ENCODE measurements at regions not wholly inside any gene's neighbourhood (a gene's known extent, or its start where the extent isn't known, plus 50 kb on each side); places are given as distances from the start of the nearest gene placed in this dataset.
"Not testable (repeated sequence)": the region's sequence is repeated elsewhere in the genome, so short reads cannot be mapped to it uniquely, and the experiment has no call there.

DNA sequence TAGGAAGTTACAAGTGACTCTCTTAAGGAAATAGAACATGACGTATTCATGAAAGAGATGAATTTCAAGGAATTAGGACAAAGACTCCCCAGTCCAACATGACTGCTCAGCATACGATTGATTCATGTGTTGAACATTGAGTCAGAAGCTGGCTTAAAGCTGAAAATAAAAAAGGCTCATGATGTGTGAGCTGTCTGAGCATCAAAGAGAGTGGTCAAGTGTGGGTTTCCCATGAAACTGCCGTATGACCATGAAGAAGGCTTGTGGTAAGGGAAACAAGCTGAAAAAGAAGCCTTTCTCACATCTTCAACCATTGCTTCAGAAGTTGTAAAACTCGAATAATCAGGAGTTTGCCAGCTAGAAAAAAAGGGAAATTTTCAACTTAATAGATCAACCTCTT, 201.9 kb upstream of the APCDD1 start:
- no peak for DNase-seq

DNA sequence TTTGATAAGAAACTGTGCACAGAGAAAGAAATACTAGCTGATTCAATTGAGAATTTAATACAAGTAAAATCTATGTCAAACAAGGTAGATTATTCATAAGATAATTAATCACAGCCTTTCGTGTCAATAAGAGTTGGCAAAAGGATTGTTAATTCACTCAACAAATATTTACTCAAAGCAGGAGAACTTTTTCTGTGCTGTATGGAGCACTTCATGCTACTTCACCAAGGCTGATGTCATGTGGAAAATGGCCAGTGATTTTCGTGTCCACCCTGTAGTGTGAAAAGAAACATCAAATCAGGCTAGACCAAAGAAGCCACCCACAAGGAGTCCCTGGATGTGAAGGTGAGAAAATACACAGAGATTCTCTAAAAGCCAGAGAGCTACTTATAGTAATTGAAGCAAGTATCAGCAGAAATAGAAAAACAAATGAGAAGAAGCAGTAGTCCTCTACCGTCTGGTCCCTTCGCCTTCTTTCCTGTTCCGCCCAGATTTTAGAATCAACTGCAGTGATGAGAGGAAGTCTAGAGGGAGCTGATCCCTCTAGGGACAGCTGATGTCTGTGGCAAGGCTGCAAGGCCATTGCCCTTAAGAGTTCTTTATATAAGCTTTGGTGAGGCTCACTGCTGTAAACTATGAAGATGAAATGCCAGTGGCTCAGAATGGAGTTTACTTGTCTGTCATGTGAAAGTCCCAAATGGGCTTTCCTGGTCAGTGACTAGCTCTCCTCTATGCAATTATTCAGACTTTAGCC, 201.3 kb upstream of the APCDD1 start:
- DNase-seq: no peak

DNA sequence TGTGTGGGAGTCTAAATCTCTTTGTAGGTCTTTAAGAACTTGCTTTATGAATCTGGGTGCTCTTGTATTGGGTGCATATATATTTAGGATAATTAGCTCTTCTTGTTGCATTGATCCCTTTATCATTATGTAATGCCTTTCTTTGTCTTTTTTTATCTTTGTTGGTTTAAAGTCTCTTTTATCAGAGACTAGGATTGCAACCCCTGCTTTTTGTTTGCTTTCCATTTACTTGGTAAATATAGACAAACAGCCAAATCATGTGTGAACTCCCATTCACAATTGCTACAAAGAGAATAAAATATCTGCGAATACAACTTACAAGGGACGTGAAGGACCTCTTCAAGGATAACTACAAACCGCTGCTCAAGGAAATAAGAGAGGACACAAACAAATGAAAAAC, 198.2 kb upstream of the APCDD1 start:
- not testable (repeated sequence) for DNase-seq

DNA sequence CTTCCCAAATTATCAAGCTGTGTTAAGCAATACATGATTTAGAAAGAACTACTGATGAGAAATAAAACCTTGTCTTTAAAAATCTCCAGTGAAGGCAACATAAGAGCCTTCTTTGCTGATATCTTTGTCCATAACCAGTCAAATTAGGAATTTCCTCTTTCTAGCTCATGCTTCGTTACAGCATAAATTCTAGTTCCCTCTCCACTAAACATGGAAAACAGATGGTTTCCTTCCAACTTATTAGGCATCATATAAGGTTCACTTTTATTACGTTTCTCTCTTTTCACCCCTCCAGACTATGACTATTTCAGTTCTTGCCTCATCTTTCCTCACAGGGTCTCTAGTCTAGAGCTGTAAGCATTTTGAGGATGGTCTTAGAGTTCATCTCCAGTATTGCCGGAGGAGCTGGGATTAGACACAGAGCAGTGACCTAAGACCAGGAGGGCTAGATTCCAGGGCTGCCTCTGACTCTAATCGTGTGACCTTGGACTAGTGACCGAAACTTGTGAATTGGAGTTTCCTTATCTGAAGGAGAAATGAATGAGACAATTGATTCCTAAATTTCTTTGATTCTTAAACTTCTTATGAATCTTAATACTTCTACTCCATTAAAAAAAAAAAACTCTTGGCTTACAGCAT, 195.5 kb upstream of the APCDD1 start:
- DNase-seq: no peak

DNA sequence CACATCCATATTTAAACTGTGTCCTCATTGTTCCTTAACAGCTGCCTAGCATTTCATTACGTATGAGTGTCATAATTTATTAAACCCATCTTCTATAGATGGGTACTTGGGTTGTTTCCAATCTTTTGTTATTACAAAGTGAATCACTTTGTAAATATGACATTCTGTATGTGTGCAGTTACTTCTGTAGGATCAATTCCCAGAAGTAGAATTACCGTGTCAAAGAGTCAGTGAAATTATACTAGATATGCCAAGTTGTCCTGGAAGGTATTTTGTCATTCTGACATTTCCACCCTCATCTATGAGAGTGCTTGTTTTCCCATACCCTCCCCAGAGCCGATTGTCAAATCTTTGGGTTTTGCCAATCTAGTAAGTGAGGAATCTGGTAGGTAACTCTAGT, 194.5 kb upstream of the APCDD1 start:
- peak; percentile 69 for DNase-seq

DNA sequence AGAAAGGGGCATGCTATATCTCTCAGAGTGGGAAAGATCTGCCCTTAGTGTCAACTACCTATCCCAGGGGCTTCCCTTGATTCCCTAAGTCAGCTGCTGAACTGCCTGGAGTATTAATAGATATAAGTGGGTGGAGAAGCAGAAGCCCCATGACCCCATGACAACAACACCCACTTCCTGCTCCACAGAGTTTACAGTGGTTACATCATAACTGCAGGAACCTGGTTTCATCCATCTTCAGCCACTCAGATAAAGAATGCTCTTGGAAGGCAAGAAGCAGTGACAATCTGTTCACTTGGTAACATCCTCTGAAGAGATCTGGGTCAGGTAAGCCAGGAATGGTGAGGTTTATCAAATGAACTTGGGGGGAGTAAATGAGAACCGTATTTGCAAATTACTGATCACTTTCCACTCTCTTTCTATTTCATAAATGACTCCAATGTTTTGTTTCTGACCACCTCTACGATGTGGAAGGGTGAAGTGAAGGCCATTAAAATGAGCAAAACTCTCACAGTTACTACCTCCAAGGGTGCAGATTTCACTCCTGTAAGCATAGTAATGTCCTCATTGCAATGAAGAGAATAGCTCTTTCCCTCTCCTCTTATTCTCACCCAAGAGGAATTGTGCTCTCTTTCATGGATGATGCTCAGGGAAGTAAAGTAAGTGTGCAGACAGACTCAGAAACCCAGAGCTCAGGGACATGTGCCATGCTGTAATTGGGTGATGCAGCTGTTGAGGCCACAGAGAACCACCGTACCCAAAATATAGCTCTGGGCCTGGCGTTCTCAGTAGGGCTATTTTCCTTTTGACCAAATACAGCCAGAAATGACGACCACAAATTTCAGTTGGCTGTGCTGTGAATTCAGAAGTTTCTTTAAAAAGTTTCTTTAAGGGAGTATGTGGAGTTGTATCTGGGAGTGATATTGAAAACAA, 192.8 kb upstream of the APCDD1 start:
- DNase-seq: no peak

DNA sequence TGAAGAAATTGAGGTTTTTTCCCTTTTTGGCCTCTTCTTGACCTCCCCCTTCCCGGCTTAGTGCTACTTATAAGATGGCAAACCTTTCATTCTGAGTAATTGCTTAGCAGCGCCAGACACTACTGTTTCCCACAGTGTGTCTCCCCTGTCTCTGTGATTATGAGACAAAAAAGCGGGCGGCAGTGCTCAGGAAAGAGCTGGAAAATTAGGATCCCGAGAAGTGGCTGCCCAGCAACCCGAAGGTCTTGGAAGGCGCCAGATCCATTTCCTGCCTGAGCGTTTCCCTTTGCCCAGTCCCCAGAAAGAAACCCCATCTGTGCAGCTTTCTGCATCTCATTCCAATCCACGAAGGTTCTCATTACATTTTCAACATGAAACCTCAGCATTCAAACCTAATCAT, 191.9 kb upstream of the APCDD1 start:
- DNase-seq: no peak

DNA sequence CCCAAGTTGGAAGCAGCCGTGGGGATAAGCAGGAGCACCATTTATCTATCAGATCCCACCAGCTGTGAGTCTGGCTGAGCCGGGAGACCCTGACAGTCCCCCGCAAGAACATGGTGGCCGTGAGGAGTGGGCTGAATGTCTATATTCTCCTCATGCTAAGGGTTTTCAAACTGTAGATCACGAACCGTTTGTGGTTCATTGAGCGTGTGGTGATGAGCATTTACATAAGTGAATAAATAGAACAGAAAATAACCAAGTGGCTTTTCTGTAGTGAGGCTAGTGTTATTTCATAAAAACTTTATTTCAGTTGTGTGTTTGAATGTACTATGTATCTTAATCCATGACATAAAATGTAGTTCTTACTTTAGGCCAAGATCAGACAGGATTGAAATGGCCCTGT, 190.2 kb upstream of the APCDD1 start:
- no peak for DNase-seq

DNA sequence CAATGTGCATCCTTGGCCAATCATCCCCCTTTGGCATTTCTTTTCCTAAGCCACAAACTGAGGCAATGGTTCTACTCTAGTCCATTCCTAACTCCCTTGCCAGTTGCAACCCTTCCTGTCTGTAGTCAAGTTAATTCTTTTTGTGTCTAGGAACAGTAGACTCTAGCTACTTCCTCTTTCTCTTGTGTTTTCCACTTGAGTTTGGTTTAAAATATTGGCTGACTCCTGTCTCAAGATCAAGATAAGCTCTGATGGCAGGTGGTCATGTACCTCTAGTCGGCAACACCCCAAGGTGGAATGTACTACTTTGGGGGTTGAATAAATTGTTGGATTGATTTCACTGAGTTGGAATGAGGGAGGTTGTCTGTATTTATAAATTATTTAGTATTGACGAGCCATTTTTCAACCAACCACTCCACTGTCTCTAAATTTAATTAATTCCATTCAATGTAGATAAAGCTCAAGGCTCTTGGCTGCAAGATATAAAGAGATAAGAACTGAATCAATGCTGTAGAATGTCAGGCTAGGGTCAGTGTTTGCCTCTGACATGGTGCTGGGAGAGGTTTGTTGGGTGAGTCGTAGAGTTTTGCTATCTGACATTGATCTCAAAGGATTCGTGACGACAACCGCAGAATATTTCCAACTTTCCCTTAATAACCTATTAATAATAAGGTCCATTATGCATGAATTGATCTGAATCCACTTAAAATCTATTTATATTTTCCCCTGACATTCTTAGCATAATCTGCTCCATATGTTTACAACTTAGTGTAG, 188.7 kb upstream of the APCDD1 start:
- DNase-seq: no peak

DNA sequence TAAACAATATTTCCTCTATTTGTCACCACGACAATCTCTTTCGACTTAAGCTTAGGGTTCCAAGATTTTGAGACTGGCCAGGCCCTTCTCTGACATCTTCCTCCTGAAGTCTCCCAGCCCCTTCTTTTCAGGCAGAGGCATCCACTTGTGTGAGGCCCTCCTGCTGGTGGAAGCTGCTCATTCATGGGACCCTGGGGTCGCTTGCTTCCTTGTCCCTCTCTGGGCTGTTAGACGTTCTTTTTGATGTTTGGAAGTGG, 188.2 kb upstream of the APCDD1 start:
- no peak for DNase-seq

DNA sequence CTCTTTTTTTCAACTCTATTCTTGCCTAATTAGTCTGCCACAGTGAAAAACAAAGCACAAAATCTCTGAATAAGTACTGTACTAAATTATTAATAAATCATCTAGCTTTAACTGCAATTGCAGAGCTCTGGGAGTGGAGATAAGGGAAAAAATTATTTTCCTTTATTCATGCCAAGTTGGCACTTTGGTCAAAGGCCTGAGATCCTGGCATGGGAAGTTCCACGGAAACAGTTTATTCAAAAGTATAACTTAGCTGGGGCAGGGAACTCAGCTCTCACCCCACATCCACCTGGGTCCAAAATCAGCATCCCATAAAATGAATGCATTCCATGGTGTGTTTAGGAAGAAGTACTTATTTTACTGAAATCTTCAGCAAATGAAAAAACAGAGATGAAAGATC, 185.2 kb upstream of the APCDD1 start:
- no peak for DNase-seq

DNA sequence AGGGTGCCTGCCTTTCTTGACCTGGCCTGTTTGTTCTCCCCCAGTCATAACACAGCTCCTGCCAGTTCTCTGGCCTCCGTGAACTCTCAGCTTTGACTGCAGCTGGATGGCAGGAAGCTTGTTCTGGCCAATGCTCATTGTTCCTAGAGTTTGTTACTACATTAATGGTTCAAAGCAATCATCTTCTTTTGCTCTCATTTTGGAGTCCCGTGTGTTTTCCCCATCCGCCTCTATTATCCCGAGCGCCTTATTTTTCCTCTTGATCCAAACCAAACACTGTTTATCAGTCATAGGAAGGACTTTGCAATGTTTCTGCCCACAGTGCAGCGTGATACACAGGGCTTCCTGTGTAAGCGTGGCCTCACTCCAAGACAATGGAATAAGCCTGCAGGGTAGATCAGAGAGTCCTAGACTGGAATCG, 184.3 kb upstream of the APCDD1 start:
- no peak for DNase-seq

DNA sequence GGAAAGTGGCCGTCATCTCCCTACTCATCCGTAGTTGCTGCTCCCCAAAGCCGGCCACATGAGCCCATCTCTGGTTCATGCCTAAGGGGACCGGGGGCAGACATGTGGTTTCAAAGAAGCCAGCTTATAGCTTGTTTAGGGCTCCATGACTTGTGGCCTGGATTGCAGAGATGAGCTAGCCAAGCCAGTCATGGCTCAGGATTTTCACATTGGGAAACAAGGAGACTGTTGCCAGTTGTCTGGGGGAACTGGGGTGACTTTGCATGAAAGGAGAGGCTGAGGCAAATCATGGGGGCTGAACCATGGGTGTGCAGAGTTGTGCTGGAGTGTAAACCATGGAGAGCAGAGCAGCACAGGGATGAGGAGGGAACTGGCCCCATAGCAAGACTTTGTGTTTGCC, 183.0 kb upstream of the APCDD1 start:
- no peak for DNase-seq

DNA sequence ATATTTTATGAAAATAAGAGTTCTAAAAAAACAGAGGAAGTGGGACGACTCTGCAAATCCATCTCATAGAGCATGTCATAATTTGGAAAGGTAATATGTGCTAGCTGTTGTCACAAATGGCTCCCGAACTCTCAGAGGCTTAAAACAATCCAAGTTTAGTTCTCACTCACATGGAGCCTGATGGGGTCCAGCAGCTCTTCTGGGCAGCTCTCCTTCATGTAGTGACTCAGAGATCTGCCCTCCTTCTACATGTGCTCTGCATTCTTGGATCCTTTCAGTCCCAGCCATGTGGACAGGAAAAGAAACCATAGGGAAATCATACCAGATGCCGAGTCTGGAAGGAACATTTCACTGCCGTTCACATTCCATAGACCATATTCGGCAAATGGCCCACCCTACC, 180.1 kb upstream of the APCDD1 start:
- DNase-seq: peak; percentile 82

DNA sequence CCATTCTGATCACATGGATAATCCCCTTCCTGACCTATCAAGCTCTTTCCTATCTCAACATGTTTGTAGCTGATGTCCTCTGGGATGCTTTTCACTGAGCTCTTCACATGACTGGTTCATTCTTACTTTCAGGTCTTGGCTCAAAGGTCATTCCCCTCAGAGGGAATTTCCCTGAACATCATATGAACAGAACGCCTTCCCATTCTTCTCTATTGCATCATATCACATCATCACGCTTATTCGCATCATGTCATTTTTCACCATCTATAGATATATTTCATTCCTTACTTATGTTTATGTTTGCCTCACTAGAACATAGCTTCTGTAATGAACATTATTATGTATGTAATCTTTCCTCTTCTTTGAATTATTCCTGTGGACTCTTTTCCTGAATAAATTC, 178.9 kb upstream of the APCDD1 start:
- DNase-seq: no peak

DNA sequence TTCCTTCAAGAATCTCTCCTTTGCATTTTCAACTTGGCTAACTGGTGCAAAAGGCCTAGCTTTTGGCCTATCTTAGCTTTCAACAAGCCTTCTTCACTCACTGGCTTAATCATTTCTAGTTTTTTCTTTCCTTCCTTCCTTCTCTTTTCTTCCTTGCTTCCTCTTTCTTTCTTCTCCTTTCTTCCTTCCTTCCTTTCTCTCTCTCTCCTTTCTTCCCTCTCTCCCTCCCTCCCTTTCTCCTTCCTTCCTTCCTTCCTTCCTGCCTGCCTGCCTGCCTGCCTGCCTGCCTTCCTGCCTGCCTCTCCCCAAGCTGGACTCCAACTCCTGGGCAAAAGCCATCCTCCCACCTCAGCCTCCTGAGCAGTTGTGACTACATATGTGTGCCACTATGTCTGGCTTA, 176.2 kb upstream of the APCDD1 start:
- no peak for DNase-seq

DNA sequence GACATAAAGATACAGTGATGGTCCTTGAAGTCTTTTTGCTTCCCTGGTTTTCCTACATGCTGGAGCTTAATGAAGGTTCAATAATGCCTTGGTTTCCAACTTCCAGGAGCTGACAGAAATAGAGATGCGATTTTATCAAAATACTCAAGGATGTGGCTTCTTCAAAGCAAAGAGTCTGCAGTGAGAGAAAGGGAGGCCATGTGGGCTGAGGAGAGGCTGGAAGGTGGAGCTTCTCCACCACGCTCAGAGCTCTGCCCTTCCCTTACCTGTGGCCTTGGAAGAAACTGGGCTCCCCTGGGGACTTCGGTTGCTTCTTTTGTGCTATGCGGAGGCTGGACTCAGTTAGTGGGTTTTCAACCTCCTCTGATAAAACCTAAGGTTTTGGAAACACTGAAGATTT, 175.0 kb upstream of the APCDD1 start:
- DNase-seq: no peak

DNA sequence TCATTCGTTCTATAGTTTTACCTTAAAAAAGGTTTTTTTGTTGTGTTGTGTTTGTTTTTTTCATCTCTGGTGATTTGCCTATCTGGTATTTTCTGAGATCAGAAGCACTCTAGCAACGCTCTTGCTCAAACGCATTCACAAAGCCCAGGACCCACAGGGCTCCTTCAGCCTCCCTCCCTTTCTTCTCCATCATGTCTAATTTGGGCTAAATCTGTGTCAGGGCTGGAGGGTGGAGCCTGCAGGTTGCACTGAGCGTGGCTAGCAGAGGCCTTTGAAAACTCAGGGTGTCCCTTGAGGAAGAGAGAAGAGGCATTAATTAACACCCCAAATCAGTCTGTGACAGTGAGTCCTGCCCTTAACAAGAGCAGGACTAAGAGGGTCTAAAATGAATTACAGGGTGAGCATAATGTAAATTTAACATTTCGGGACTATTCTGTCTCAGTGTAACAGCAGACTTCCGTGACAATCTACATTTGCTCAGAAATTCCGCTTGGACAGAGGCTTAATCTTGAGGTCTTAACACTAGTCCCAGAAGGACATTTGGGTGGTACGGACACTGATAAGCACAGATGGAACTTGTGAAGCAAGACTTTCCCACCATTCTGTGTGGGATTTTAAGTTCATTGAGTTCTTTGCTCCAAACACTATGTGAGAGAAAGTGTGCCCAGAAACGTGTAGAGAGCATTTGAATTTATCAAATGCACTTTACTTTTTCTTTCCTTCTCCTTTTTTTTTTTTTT, 174.4 kb upstream of the APCDD1 start:
- DNase-seq: no peak

DNA sequence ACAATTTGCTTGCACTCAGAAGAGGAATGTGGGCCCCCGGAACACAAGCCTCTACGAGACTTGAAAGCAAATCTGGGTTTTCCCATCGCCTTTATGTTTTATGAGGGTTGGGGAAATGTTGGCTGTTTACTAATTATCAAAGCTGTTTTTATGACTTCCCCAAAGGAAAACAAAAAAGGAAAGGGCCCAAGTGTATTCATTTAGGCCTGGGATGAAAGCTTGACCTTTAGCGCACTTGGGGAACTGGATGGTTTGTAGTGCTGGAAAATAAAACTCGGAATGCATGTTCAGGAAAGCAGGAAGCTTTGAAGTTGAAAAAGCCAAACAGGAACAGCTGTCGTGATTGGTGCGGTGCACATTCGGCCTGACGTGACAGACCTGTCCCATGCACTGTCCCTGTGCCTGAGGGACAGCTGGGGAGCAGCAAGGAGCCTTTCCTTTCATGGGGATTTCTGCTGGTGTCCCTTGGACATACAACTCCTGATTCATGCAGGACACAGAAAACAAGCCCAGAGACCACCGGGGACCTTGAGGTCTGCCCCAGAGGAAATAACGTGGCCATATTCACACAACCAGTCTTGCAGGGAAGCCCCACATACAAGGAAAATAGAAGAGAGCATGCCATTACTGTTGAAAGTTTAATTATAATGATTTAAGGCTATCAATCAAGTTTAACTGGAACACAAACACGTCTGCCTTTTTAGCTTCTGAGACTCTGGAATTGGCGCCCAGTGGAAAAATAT, 169.7 kb upstream of the APCDD1 start:
- DNase-seq: no peak

DNA sequence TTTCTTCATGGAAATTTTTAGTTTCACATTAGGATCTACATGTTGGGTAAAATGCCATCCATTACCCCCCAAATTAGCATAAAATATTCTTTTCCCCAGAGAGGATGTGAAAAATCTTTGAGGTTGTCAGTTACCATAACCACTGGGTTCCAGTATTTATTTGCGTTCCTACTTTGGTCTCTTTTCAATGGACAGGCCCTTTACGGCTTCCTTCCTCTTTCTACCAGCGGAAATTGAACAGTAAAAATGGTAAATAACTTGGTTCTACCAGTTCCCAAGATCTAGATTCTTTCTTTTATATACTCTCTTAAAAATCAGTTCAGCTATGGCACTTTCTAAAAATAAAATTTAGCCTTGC, 169.2 kb upstream of the APCDD1 start:
- no peak for DNase-seq

DNA sequence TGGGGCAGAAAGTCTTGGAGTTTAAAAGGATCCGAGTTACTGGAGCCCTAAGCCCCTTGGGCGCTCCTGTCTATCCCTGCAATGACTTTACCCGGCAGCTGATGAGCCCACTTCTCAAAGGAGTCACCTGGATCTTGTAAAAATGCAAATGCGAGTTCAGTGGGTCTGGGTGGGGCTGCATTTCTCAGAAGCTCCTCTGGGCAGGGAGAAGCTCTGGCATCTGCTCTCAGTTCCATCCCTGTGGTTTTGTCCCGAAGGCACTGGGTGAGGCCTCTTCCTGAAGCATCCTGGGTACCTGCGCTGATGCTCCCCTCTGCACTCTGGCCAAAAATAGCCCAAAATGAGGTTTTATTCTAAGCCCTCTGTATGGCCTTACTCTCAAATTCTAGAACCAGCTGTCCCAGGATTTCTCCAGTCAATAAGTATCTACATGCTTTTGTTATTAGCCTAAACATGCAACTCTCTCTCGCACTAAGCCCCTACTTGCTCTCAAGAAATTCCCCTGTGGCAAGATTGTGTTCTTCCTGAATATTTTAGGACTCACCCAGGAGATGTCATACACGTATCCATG, 167.8 kb upstream of the APCDD1 start:
- DNase-seq: no peak
